ENCODE measurements at regions not wholly inside any gene's neighbourhood (a gene's known extent, or its start where the extent isn't known, plus 50 kb on each side); places are given as distances from the start of the nearest gene placed in this dataset.

- FAIRE-seq (no peak), DNase-seq (ENCODE audit: low read depth, low spot score) (no peak)
- no peak for TF ChIP-seq EZH2 (IDR thresholded peaks at IDR 0.05; ENCODE audit: low read length)
- TF ChIP-seq CTCF (optimal IDR thresholded peaks at IDR 0.05 in 1 of 3, IDR thresholded peaks at IDR 0.05 in 1 of 3, conservative IDR thresholded peaks at IDR 0.05 in 1 of 3; ENCODE audit: extremely low read depth in 1 of 3, insufficient read depth in 2 of 3, low read length in 3 of 3), result no peak
- dilution Hi-C loops (cut with MboI; ENCODE audit: extremely low pct_ligation_motif_present, low sequenced_read_pairs), result no loop called here
- H3K27me3 ChIP-seq (ENCODE audit: control insufficient read depth, extremely low read depth, insufficient read depth, low read length), result no peaks in the 10 kb centered on the region
- no peaks in the 10 kb centered on the region for H3K79me2 ChIP-seq (ENCODE audit: control insufficient read depth, insufficient read depth, low read length)
- no peaks in the 10 kb centered on the region for H3K9me1 ChIP-seq (ENCODE audit: control insufficient read depth, extremely low read depth, insufficient read depth, low read length)
- no peak overlapping the region for H3K9ac ChIP-seq (ENCODE audit: control insufficient read depth, extremely low read depth, insufficient read depth, low read length)
- H3K9me3 ChIP-seq (ENCODE audit: control insufficient read depth, low read depth, low read length), result no peaks in the 10 kb centered on the region
- no peak overlapping the region for H3K27ac ChIP-seq (ENCODE audit: control insufficient read depth, insufficient read depth, low read length)
- H3K4me2 ChIP-seq (ENCODE audit: control insufficient read depth, extremely low read depth, insufficient read depth, low read depth, low read length), result no peak overlapping the region
- no peaks in the 10 kb centered on the region for H3K36me3 ChIP-seq (ENCODE audit: control insufficient read depth in 2 of 2, extremely low read depth in 1 of 2, insufficient read depth in 2 of 2, low read length in 2 of 2)
- H3K4me1 ChIP-seq (ENCODE audit: control insufficient read depth, extremely low read depth, insufficient read depth, low read length), result no peaks in the 10 kb centered on the region
- no peak overlapping the region for H3K4me3 ChIP-seq (ENCODE audit: control insufficient read depth in 2 of 3, extremely low read depth in 1 of 3, insufficient read depth in 2 of 3, low read depth in 1 of 3, low read length in 3 of 3)
- H2AFZ ChIP-seq (ENCODE audit: control insufficient read depth, low read length), result no peak overlapping the region
- no peaks in the 10 kb centered on the region for H4K20me1 ChIP-seq (ENCODE audit: control insufficient read depth, extremely low read depth, insufficient read depth, low read length)
These were observed 128.4 kb downstream of the RCN1 start for GRCh38 chr11:32219320-32219719.

GRCh38 chr11:32221476-32222032 lies 130.7 kb downstream of the RCN1 start:
- TF ChIP-seq CTCF (optimal IDR thresholded peaks at IDR 0.05 in 1 of 3, IDR thresholded peaks at IDR 0.05 in 1 of 3, conservative IDR thresholded peaks at IDR 0.05 in 1 of 3; ENCODE audit: extremely low read depth in 1 of 3, insufficient read depth in 2 of 3, low read length in 3 of 3) (no peak), EZH2 (IDR thresholded peaks at IDR 0.05; ENCODE audit: low read length) (no peak)
- H3K79me2 ChIP-seq (ENCODE audit: control insufficient read depth, insufficient read depth, low read length), result no peaks in the 10 kb centered on the region
- H4K20me1 ChIP-seq (ENCODE audit: control insufficient read depth, extremely low read depth, insufficient read depth, low read length), result no peaks in the 10 kb centered on the region
- H3K9me1 ChIP-seq (ENCODE audit: control insufficient read depth, extremely low read depth, insufficient read depth, low read length), result no peaks in the 10 kb centered on the region
- no peak overlapping the region for H3K4me2 ChIP-seq (ENCODE audit: control insufficient read depth, extremely low read depth, insufficient read depth, low read depth, low read length)
- H3K9ac ChIP-seq (ENCODE audit: control insufficient read depth, extremely low read depth, insufficient read depth, low read length), result no peak overlapping the region
- H3K27me3 ChIP-seq (ENCODE audit: control insufficient read depth, extremely low read depth, insufficient read depth, low read length), result no peaks in the 10 kb centered on the region
- H3K4me1 ChIP-seq (ENCODE audit: control insufficient read depth, extremely low read depth, insufficient read depth, low read length), result no peaks in the 10 kb centered on the region
- dilution Hi-C loops (cut with MboI; ENCODE audit: extremely low pct_ligation_motif_present, low sequenced_read_pairs), result no loop called here
- FAIRE-seq (no peak), DNase-seq (ENCODE audit: low read depth, low spot score) (no peak)
- H3K9me3 ChIP-seq (ENCODE audit: control insufficient read depth, low read depth, low read length), result no peaks in the 10 kb centered on the region
- H3K36me3 ChIP-seq (ENCODE audit: control insufficient read depth in 2 of 2, extremely low read depth in 1 of 2, insufficient read depth in 2 of 2, low read length in 2 of 2), result no peaks in the 10 kb centered on the region
- no peak overlapping the region for H3K4me3 ChIP-seq (ENCODE audit: control insufficient read depth in 2 of 3, extremely low read depth in 1 of 3, insufficient read depth in 2 of 3, low read depth in 1 of 3, low read length in 3 of 3)
- H2AFZ ChIP-seq (ENCODE audit: control insufficient read depth, low read length), result no peak overlapping the region
- H3K27ac ChIP-seq (ENCODE audit: control insufficient read depth, insufficient read depth, low read length), result no peak overlapping the region
